HCT116 (cell line): ENCODE measurements at regions not wholly inside any gene's neighbourhood (a gene's known extent, or its start where the extent isn't known, plus 50 kb on each side); places are given as distances from the start of the nearest gene placed in this dataset.

ENCODE experiments used
- ATAC-seq: fragments of 200-7000 bp; cut with Tn5 transposase; 2 replicates; pipeline ENCODE4 v1.9.1; 2020; ENCODE audit warnings: mild to moderate bottlenecking, moderate library complexity
- BruUV-seq: library from RNA; stranded (reverse); fragments of 400-500 nt; replicated peaks from 2 replicates; lab custom pipeline; 2021; lab: Mats Ljungman, UMichigan
- CTCF ChIA-PET: fragments of 300-600 bp; sonication (Branson Sonifier 250); formaldehyde crosslinking; loops from one replicate; lab custom pipeline; 2021; ENCODE audit warnings: antibody characterized with exemption; lab: Charles Lee
- POLR2A ChIA-PET: fragments of 300-600, 350-600 bp; sonication (Branson Sonifier 250); formaldehyde crosslinking; loops from one replicate; lab custom pipeline; 2021; ENCODE audit warnings: antibody characterized with exemption; lab: Charles Lee
- RAD21 ChIA-PET, 2 experiments: fragments of 300-600 bp; sonication (Branson Sonifier 250); formaldehyde crosslinking; loops; one replicate each; lab custom pipeline; 2023; ENCODE audit warnings: low total read pairs in 2 of 2; ENCODE audit not compliant: uncharacterized antibody in 2 of 2, unreplicated experiment in 2 of 2, low non-redundant PET in 1 of 2; lab: Charles Lee
- DNase-seq: peaks from one replicate; pipeline ENCODE4 v3.0.0-alpha.2; 2010; ENCODE audit warnings: low read depth, low spot score
- H2AFZ ChIP-seq: fragments of 200-600 bp; shearing (Covaris generic), sonication (generic); 2 replicates; pipeline ENCODE4 v1.6.1; 2017; ENCODE audit warnings: low read depth, mixed run types, mixed read lengths, antibody characterized with exemption, low read length; ENCODE audit not compliant: poor library complexity, severe bottlenecking
- H3K27ac ChIP-seq: 2 replicates; pipeline ENCODE4 v1.5.1; 2012; ENCODE audit warnings: low read depth, low read length
- H3K27me3 ChIP-seq: fragments of 200-600 bp; sonication (generic); 2 replicates; pipeline ENCODE4 v1.6.1; 2016; ENCODE audit warnings: mixed run types, low read length, mixed read lengths; ENCODE audit not compliant: insufficient read depth
- H3K36me3 ChIP-seq, 2 experiments: fragments of 200-500 bp in 1 of 2; fragments of 200-600 bp in 1 of 2; sonication (Bioruptor generic) in 1 of 2; sonication (generic) in 1 of 2; 2 replicates each; pipeline versions ENCODE4 v1.5.1 to v1.6.1; 2014 to 2016; ENCODE audit warnings: low read length in 2 of 2, inconsistent platforms in 1 of 2, mixed read lengths in 1 of 2, mixed run types in 1 of 2; ENCODE audit not compliant: insufficient read depth in 2 of 2, control insufficient read depth in 1 of 2
- H3K4me1 ChIP-seq, 2 experiments: fragments of 200-600 bp in 1 of 2; sonication (generic) in 1 of 2; 2 replicates each; pipeline versions ENCODE4 v1.5.1 to v1.6.1; 2012 to 2017; ENCODE audit warnings: low read length in 2 of 2, inconsistent platforms in 1 of 2, mild to moderate bottlenecking in 1 of 2, mixed read lengths in 1 of 2, mixed run types in 1 of 2, moderate library complexity in 1 of 2; ENCODE audit not compliant: insufficient read depth in 2 of 2, control insufficient read depth in 1 of 2
- H3K4me2 ChIP-seq: fragments of 200-600 bp; sonication (generic); 2 replicates; pipeline ENCODE4 v1.6.1; 2017; ENCODE audit warnings: mixed run types, low read length, mixed read lengths
- H3K4me3 ChIP-seq, 2 experiments: fragments of 200-600 bp in 1 of 2; sonication (generic) in 1 of 2; replicated peaks in 1 of 2; 2 replicates each; pipeline ENCODE4 v1.5.1; 2011 to 2016; ENCODE audit warnings: low read length in 2 of 2, control low read depth in 1 of 2, low read depth in 1 of 2, mild to moderate bottlenecking in 1 of 2, mixed read lengths in 1 of 2, mixed run types in 1 of 2
- H3K79me2 ChIP-seq: fragments of 200-600 bp; sonication (generic); 2 replicates; pipeline ENCODE4 v1.6.1; 2017; ENCODE audit warnings: mild to moderate bottlenecking, mixed run types, low read length, moderate library complexity, mixed read lengths; ENCODE audit not compliant: insufficient read depth
- H3K9ac ChIP-seq: fragments of 200-600 bp; sonication (generic); 2 replicates; pipeline ENCODE4 v1.6.1; 2016; ENCODE audit warnings: low read length, mixed read lengths
- H3K9me2 ChIP-seq: fragments of 200-600 bp; sonication (generic), shearing (Covaris generic); 2 replicates; pipeline ENCODE4 v1.6.1; 2017; ENCODE audit warnings: mixed run types, mild to moderate bottlenecking, moderate library complexity; ENCODE audit not compliant: insufficient read depth
- H3K9me3 ChIP-seq, 2 experiments: fragments of 200-500 bp in 1 of 2; fragments of 200-600 bp in 1 of 2; sonication (Bioruptor generic) in 1 of 2; sonication (generic) in 1 of 2; 2 replicates each; pipeline ENCODE4 v1.6.1; 2014 to 2017; ENCODE audit warnings: low read length in 2 of 2, mixed read lengths in 2 of 2, inconsistent platforms in 1 of 2, low read depth in 1 of 2, mild to moderate bottlenecking in 1 of 2, mixed run types in 1 of 2, moderate library complexity in 1 of 2; ENCODE audit not compliant: control insufficient read depth in 1 of 2, insufficient read depth in 1 of 2
- H4K20me1 ChIP-seq: fragments of 200-600 bp; sonication (generic), shearing (Covaris generic); 2 replicates; pipeline ENCODE4 v1.6.1; 2017; ENCODE audit warnings: mixed run types, mild to moderate bottlenecking, moderate library complexity; ENCODE audit not compliant: insufficient read depth
- CBX3 ChIP-seq: IDR thresholded peaks from 2 replicates; pipeline ENCODE4 v1.6.1; 2012; ENCODE audit warnings: low read depth
- EGR1 ChIP-seq: IDR thresholded peaks from 2 replicates; pipeline ENCODE4 v1.6.1; 2012; ENCODE audit warnings: low read depth
- ELF1 ChIP-seq: IDR thresholded peaks from 2 replicates; pipeline ENCODE4 v1.6.1; 2012; ENCODE audit warnings: low read depth, borderline replicate concordance
- FOSL1 ChIP-seq: IDR thresholded peaks from 2 replicates; pipeline ENCODE4 v1.6.1; 2012; ENCODE audit warnings: low read depth
- RAD21 ChIP-seq: IDR thresholded peaks from 2 replicates; pipeline ENCODE4 v1.6.1; 2012; ENCODE audit warnings: low read depth, mild to moderate bottlenecking
- SP1 ChIP-seq: IDR thresholded peaks from 2 replicates; pipeline ENCODE4 v1.6.1; 2012; ENCODE audit warnings: low read depth
- SRF ChIP-seq: IDR thresholded peaks from 2 replicates; pipeline ENCODE4 v1.6.1; 2012; ENCODE audit warnings: low read depth
- YY1 ChIP-seq: IDR thresholded peaks from 2 replicates; pipeline ENCODE4 v1.6.1; 2011; ENCODE audit warnings: low read length, low read depth, moderate library complexity, mild to moderate bottlenecking; ENCODE audit not compliant: insufficient replicate concordance; ENCODE audit errors: extremely low read depth
- ZNF274 ChIP-seq: fragments of 200-500 bp; sonication (Bioruptor generic); IDR thresholded peaks from 2 replicates; pipeline ENCODE4 v1.6.1; 2014; ENCODE audit warnings: mild to moderate bottlenecking, low read depth, low read length, inconsistent platforms
- intact Hi-C: fragments of 100-400 bp; cut with micrococcal nuclease; formaldehyde crosslinking; loops from 2 replicates; pipeline ENCODE4 v1.10.0; 2022
- TF ChIP-seq, protein P1 (sequence below): IDR thresholded peaks from 2 replicates; pipeline ENCODE4 v1.6.1; 2012; ENCODE audit warnings: low read depth
- TF ChIP-seq, protein P2 (sequence below): IDR thresholded peaks from 2 replicates; pipeline ENCODE4 v1.6.1; 2012
- TF ChIP-seq, protein P3 (sequence below): IDR thresholded peaks from 2 replicates; pipeline ENCODE4 v1.6.1; 2011; ENCODE audit warnings: mild to moderate bottlenecking, low read length, moderate library complexity; ENCODE audit not compliant: insufficient replicate concordance; ENCODE audit errors: extremely low read depth
- TF ChIP-seq, protein P4 (sequence below): IDR thresholded peaks from 2 replicates; pipeline ENCODE4 v1.6.1; 2012

DNA sequence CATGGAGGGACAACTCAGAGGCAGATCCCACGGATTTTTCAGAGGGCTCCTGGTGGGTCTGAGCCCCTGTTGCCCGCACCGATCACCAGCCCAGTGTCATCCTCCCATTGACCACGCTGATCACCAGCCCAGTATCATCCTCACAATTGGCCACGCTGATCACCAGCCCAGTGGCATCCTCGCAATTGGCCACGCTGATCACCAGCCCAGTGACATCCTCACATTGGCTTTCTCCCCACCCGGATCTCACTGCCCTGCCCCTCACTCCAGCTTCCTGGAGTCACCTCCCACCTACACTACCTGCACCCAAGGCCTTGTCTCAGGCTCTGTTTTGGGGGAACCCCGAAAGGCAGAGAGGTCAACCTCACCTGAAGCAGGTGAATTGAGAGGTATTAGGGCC is 358.2 kb upstream of the TNRC6C start:
- Histone ChIP-seq H3K9me2 (no peaks in the 10 kb centered on the region), H3K9ac (no peak overlapping the region), H3K4me2 (no peak overlapping the region), H3K27me3 (no peaks in the 10 kb centered on the region), H3K4me3 (no peak overlapping the region), H2AFZ (no peak overlapping the region), H3K27ac (no peak overlapping the region), H3K4me1 (no peaks in the 10 kb centered on the region), H3K9me3 (no peaks in the 10 kb centered on the region), H3K79me2 (no peaks in the 10 kb centered on the region), H4K20me1 (no peaks in the 10 kb centered on the region), H3K36me3 (no peaks in the 10 kb centered on the region)
- CTCF ChIA-PET: no interaction called here
- DNase-seq (no peak), ATAC-seq (no peak)
- no TSS peak for BruUV-seq
- TF ChIP-seq, protein P1, sequence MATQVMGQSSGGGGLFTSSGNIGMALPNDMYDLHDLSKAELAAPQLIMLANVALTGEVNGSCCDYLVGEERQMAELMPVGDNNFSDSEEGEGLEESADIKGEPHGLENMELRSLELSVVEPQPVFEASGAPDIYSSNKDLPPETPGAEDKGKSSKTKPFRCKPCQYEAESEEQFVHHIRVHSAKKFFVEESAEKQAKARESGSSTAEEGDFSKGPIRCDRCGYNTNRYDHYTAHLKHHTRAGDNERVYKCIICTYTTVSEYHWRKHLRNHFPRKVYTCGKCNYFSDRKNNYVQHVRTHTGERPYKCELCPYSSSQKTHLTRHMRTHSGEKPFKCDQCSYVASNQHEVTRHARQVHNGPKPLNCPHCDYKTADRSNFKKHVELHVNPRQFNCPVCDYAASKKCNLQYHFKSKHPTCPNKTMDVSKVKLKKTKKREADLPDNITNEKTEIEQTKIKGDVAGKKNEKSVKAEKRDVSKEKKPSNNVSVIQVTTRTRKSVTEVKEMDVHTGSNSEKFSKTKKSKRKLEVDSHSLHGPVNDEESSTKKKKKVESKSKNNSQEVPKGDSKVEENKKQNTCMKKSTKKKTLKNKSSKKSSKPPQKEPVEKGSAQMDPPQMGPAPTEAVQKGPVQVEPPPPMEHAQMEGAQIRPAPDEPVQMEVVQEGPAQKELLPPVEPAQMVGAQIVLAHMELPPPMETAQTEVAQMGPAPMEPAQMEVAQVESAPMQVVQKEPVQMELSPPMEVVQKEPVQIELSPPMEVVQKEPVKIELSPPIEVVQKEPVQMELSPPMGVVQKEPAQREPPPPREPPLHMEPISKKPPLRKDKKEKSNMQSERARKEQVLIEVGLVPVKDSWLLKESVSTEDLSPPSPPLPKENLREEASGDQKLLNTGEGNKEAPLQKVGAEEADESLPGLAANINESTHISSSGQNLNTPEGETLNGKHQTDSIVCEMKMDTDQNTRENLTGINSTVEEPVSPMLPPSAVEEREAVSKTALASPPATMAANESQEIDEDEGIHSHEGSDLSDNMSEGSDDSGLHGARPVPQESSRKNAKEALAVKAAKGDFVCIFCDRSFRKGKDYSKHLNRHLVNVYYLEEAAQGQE: no peak
- TF ChIP-seq CBX3: no peak
- no peak for TF ChIP-seq YY1
- TF ChIP-seq SP1: no peak
- no peak for TF ChIP-seq ZNF274
- TF ChIP-seq ELF1: no peak
- TF ChIP-seq RAD21: no peak
- no peak for TF ChIP-seq SRF
- no peak for TF ChIP-seq EGR1
- no peak for TF ChIP-seq FOSL1
- TF ChIP-seq, protein P2, sequence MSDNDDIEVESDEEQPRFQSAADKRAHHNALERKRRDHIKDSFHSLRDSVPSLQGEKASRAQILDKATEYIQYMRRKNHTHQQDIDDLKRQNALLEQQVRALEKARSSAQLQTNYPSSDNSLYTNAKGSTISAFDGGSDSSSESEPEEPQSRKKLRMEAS: no peak
- TF ChIP-seq, protein P3, sequence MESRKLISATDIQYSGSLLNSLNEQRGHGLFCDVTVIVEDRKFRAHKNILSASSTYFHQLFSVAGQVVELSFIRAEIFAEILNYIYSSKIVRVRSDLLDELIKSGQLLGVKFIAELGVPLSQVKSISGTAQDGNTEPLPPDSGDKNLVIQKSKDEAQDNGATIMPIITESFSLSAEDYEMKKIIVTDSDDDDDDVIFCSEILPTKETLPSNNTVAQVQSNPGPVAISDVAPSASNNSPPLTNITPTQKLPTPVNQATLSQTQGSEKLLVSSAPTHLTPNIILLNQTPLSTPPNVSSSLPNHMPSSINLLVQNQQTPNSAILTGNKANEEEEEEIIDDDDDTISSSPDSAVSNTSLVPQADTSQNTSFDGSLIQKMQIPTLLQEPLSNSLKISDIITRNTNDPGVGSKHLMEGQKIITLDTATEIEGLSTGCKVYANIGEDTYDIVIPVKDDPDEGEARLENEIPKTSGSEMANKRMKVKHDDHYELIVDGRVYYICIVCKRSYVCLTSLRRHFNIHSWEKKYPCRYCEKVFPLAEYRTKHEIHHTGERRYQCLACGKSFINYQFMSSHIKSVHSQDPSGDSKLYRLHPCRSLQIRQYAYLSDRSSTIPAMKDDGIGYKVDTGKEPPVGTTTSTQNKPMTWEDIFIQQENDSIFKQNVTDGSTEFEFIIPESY: no peak
- TF ChIP-seq, protein P4, sequence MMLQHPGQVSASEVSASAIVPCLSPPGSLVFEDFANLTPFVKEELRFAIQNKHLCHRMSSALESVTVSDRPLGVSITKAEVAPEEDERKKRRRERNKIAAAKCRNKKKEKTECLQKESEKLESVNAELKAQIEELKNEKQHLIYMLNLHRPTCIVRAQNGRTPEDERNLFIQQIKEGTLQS: no peak
- intact Hi-C loops: no loop called here
- RAD21 ChIA-PET: no interaction called here
- POLR2A ChIA-PET: no interaction called here
